CD4-positive, alpha-beta T cell (primary cell): ENCODE measurements at regions not wholly inside any gene's neighbourhood (a gene's known extent, or its start where the extent isn't known, plus 50 kb on each side); places are given as distances from the start of the nearest gene placed in this dataset.

ENCODE experiments used
- ATAC-seq: fragments of 200-7000 bp; cut with Tn5 transposase; one replicate; pipeline ENCODE4 v1.10.0; 2022; ENCODE audit warnings: mild to moderate bottlenecking; ENCODE audit not compliant: poor library complexity
- CTCF ChIA-PET: fragments of 350-600 bp; sonication (Branson Sonifier 250); formaldehyde crosslinking; loops from one replicate; lab custom pipeline; 2021; ENCODE audit warnings: antibody characterized with exemption, inconsistent platforms; lab: Charles Lee
- POLR2A ChIA-PET: fragments of 350-600 bp; sonication (Branson Sonifier 250); formaldehyde crosslinking; loops from one replicate; lab custom pipeline; 2021; ENCODE audit warnings: antibody characterized with exemption, inconsistent platforms; lab: Charles Lee
- DNase-seq, 14 experiments: peaks; one replicate each; pipeline ENCODE4 v3.0.0-alpha.2; 2013 to 2020; ENCODE audit warnings: mixed read lengths in 2 of 14
- H3K27ac ChIP-seq, 2 donors: one replicate each; pipeline versions ENCODE4 v1.5.1 to v1.7.0; 2013; ENCODE audit warnings: low read length in 2 of 2, low read depth in 1 of 2, mild to moderate bottlenecking in 1 of 2
- H3K27me3 ChIP-seq, 2 experiments: 1 replicate in 1 of 2; 2 replicates in 1 of 2; pipeline versions ENCODE4 v1.6.1 to v1.7.0; 2013; ENCODE audit warnings: low read length in 2 of 2, control low read depth in 1 of 2, mild to moderate bottlenecking in 1 of 2, moderate library complexity in 1 of 2; ENCODE audit not compliant: insufficient read depth in 2 of 2, control insufficient read depth in 1 of 2
- H3K36me3 ChIP-seq: one replicate; pipeline ENCODE4 v1.6.1; 2013; ENCODE audit warnings: low read length, control low read depth; ENCODE audit not compliant: insufficient read depth
- H3K4me1 ChIP-seq: one replicate; pipeline ENCODE4 v1.6.1; 2013; ENCODE audit warnings: low read length, control low read depth; ENCODE audit not compliant: insufficient read depth
- H3K4me3 ChIP-seq: one replicate; pipeline ENCODE4 v1.5.1; 2013; ENCODE audit warnings: mild to moderate bottlenecking, low read length, moderate library complexity
- H3K9me3 ChIP-seq, 2 experiments: 1 replicate in 1 of 2; 2 replicates in 1 of 2; pipeline versions ENCODE4 v1.6.1 to v1.7.0; 2013; ENCODE audit warnings: low read length in 2 of 2, mild to moderate bottlenecking in 2 of 2, control low read depth in 1 of 2, moderate library complexity in 1 of 2; ENCODE audit not compliant: control insufficient read depth in 1 of 2, insufficient read depth in 1 of 2
- H3K27ac Mint-ChIP-seq: one replicate; pipeline ENCODE4 v1.8.0; 2020; ENCODE audit warnings: mixed read lengths
- H3K27me3 Mint-ChIP-seq: one replicate; pipeline ENCODE4 v1.8.0; 2021; ENCODE audit warnings: mixed read lengths
- H3K36me3 Mint-ChIP-seq: one replicate; pipeline ENCODE4 v1.8.0; 2021; ENCODE audit warnings: low read depth, mixed read lengths
- H3K4me1 Mint-ChIP-seq: one replicate; pipeline ENCODE4 v1.8.0; 2021; ENCODE audit warnings: low read depth, mixed read lengths
- H3K4me3 Mint-ChIP-seq: one replicate; pipeline ENCODE4 v1.8.0; 2020; ENCODE audit warnings: mild to moderate bottlenecking, mixed read lengths
- H3K9me3 Mint-ChIP-seq: one replicate; pipeline ENCODE4 v1.8.0; 2020; ENCODE audit warnings: mixed read lengths
- intact Hi-C, 2 experiments: fragments of 100-400 bp; cut with DNase I in 1 of 2; cut with micrococcal nuclease in 1 of 2; formaldehyde crosslinking; loops; one replicate each; pipeline versions ENCODE4 v1.15.1 to v1.9.0; 2023 to 2025; cut with DNase I, micrococcal nuclease
- TF ChIP-seq, protein P1 (sequence below): fragments of 200-600 bp; IDR thresholded peaks from one replicate; pipeline ENCODE4 v1.8.0; 2022; ENCODE audit warnings: antibody characterized with exemption, mild to moderate bottlenecking

DNA sequence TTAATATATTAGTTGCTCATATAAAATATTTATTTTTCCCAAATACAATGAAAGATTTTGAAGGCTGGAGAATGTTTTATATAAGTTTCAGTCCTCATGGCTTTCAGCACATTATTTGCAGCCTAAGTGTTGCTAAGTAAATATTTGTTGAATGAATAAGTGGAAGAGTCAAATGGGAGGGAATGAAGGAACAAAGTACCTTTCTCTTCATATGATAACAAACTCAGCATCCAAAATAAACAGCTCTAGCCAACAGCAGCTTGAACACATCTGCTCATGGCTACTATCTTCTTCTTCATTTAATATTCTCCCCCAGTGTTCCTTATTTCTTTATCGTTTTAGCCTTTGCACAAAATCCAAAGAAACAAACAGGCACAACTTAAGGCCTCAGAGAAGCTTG is 385.2 kb upstream of the PIK3C3 start:
- no peaks in the 10 kb centered on the region for H3K27me3 ChIP-seq
- TF ChIP-seq, protein P1, sequence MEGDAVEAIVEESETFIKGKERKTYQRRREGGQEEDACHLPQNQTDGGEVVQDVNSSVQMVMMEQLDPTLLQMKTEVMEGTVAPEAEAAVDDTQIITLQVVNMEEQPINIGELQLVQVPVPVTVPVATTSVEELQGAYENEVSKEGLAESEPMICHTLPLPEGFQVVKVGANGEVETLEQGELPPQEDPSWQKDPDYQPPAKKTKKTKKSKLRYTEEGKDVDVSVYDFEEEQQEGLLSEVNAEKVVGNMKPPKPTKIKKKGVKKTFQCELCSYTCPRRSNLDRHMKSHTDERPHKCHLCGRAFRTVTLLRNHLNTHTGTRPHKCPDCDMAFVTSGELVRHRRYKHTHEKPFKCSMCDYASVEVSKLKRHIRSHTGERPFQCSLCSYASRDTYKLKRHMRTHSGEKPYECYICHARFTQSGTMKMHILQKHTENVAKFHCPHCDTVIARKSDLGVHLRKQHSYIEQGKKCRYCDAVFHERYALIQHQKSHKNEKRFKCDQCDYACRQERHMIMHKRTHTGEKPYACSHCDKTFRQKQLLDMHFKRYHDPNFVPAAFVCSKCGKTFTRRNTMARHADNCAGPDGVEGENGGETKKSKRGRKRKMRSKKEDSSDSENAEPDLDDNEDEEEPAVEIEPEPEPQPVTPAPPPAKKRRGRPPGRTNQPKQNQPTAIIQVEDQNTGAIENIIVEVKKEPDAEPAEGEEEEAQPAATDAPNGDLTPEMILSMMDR, result no peak

DNA sequence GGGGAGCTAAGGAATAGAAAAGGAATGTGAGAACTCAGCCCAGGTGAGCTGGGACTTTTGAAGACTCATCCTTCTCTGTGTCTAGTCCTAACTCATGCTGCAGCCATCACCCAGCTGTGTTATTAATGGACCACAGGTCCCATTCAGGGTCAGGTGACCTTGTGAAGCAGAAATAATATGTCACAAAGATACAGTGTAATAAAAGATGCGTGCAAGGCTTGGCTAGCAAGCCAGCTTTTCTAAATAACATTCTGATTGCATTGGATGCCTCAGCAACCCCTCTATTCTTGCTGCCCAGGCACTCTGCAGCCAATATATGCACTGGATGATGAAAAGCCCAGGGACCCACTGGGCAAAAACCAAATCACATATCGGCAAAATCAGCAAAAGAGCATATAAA is 393.1 kb upstream of the PIK3C3 start:
- no peaks in the 10 kb centered on the region for H3K27me3 ChIP-seq
- no peak overlapping the region for H3K27ac ChIP-seq
- Mint-ChIP-seq H3K27ac (no peak overlapping the region), H3K4me3 (no peak overlapping the region), H3K9me3 (peaks cover 3% of the 10 kb centered on the region), H3K27me3 (no peaks in the 10 kb centered on the region), H3K4me1 (no peaks in the 10 kb centered on the region), H3K36me3 (no peaks in the 10 kb centered on the region)
- intact Hi-C loops, result no loop called here
- peaks cover 0 to 3% of the 10 kb centered on the region in 2 experiments for H3K9me3 ChIP-seq
- no peaks in the 10 kb centered on the region for H3K4me1 ChIP-seq
- no peak overlapping the region for H3K4me3 ChIP-seq
- TF ChIP-seq, protein P1, result no peak
- POLR2A ChIA-PET, result no interaction called here
- DNase-seq (no peak), ATAC-seq (no peak)
- H3K36me3 ChIP-seq, result no peaks in the 10 kb centered on the region
- CTCF ChIA-PET, result no interaction called here

More for the DNA sequence above, 385.2 kb upstream of the PIK3C3 start:
- no peak overlapping the region for H3K27ac ChIP-seq
- H3K4me3 Mint-ChIP-seq, result no peak overlapping the region
- H3K9me3 ChIP-seq, result no peaks in the 10 kb centered on the region
- POLR2A ChIA-PET, result no interaction called here
- peaks cover 2% of the 10 kb centered on the region for H3K9me3 Mint-ChIP-seq
- no peaks in the 10 kb centered on the region for H3K27me3 Mint-ChIP-seq
- H3K36me3 Mint-ChIP-seq, result no peaks in the 10 kb centered on the region
- CTCF ChIA-PET, result no interaction called here
- no peaks in the 10 kb centered on the region for H3K4me1 ChIP-seq
- no peak for ATAC-seq
- DNase-seq, result no peak
- intact Hi-C loops, result no loop called here
- H3K27ac Mint-ChIP-seq, result no peak overlapping the region
- H3K4me1 Mint-ChIP-seq, result no peaks in the 10 kb centered on the region
- no peaks in the 10 kb centered on the region for H3K36me3 ChIP-seq
- no peak overlapping the region for H3K4me3 ChIP-seq

DNA sequence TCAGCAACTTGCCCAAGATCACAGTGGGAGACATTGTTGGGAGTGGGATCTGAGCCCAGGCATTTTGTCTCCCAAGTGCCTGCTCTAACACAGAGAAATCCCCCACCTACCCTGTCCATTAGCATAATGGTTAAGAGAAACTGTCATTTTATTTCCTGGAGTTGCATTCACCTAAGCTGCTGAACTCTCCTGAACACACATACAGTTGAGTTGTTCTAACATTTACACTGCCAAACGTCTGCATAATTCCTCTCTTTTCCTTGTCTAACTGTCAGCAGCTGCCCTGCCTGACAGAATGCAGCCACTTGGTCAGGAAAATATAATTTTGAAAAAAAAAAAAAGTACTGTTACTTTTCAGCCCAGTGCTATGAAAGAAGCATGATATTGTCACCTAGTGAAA is 396.3 kb upstream of the PIK3C3 start:
- no peak for DNase-seq
- no peak overlapping the region for H3K4me3 ChIP-seq
- no peaks in the 10 kb centered on the region for H3K36me3 ChIP-seq
- H3K27ac ChIP-seq, result no peak overlapping the region
- H3K27ac Mint-ChIP-seq, result no peak overlapping the region
- no peaks in the 10 kb centered on the region for H3K4me1 Mint-ChIP-seq
- H3K4me3 Mint-ChIP-seq, result no peak overlapping the region
- intact Hi-C loops, result no loop called here
- CTCF ChIA-PET, result no interaction called here
- H3K27me3 Mint-ChIP-seq, result no peaks in the 10 kb centered on the region
- peaks cover 3% of the 10 kb centered on the region for H3K9me3 Mint-ChIP-seq
- TF ChIP-seq, protein P1, result no peak
- no peaks in the 10 kb centered on the region for H3K4me1 ChIP-seq
- ATAC-seq, result no peak
- no peaks in the 10 kb centered on the region for H3K36me3 Mint-ChIP-seq
- no peaks in the 10 kb centered on the region for H3K27me3 ChIP-seq
- POLR2A ChIA-PET, result no interaction called here
- H3K9me3 ChIP-seq, result peaks cover 0 to 3% of the 10 kb centered on the region in 2 experiments
